SU-DHL-6 (cell line): ENCODE measurements at regions not wholly inside any gene's neighbourhood (a gene's known extent, or its start where the extent isn't known, plus 50 kb on each side); places are given as distances from the start of the nearest gene placed in this dataset.
"Not testable (repeated sequence)": the region's sequence is repeated elsewhere in the genome, so short reads cannot be mapped to it uniquely, and the experiment has no call there.

Source experiments
- H2AFZ ChIP-seq: fragments of 200-600 bp; sonication (generic); 2 replicates; pipeline ENCODE4 v1.6.1; 2014; ENCODE audit warnings: low read depth, mild to moderate bottlenecking, moderate library complexity, mixed read lengths, antibody characterized with exemption, low read length; ENCODE audit not compliant: severe bottlenecking
- H3F3A ChIP-seq: fragments of 200-600 bp; shearing (Covaris generic); 2 replicates; pipeline ENCODE4 v1.6.0; 2016; ENCODE audit warnings: antibody characterized with exemption, mild to moderate bottlenecking; ENCODE audit not compliant: insufficient read depth
- H3K27ac ChIP-seq: fragments of 200-600 bp; sonication (generic); 2 replicates; pipeline ENCODE4 v1.5.1; 2016; ENCODE audit warnings: low read depth, mild to moderate bottlenecking, low read length, moderate library complexity, mixed read lengths
- H3K27me3 ChIP-seq: fragments of 200-600 bp; sonication (generic), shearing (Covaris generic); 2 replicates; pipeline ENCODE4 v1.6.0; 2014; ENCODE audit warnings: mild to moderate bottlenecking, low read length
- H3K36me3 ChIP-seq: fragments of 200-600 bp; sonication (generic); 2 replicates; pipeline ENCODE4 v1.6.1; 2014; ENCODE audit warnings: mild to moderate bottlenecking, low read length, mixed read lengths
- H3K4me2 ChIP-seq: fragments of 300-600, 200-600 bp; shearing (Covaris generic), sonication (generic); 2 replicates; pipeline ENCODE4 v1.6.0; 2014; ENCODE audit warnings: low read length, low read depth, mild to moderate bottlenecking; ENCODE audit not compliant: poor library complexity, severe bottlenecking
- H3K4me3 ChIP-seq: fragments of 200-600 bp; sonication (generic); 2 replicates; pipeline ENCODE4 v1.5.1; 2014; ENCODE audit warnings: antibody characterized with exemption, low read length, mild to moderate bottlenecking, mixed read lengths; ENCODE audit not compliant: insufficient read depth, poor library complexity, severe bottlenecking
- H3K79me2 ChIP-seq: fragments of 200-600 bp; sonication (generic); 2 replicates; pipeline ENCODE4 v1.6.1; 2014; ENCODE audit warnings: mild to moderate bottlenecking, low read length, moderate library complexity; ENCODE audit not compliant: insufficient read depth
- H3K9ac ChIP-seq: fragments of 200-600 bp; sonication (generic); 2 replicates; pipeline ENCODE4 v1.7.0; 2014; ENCODE audit warnings: mild to moderate bottlenecking, low read length
- H3K9me2 ChIP-seq: fragments of 200-600 bp; sonication (generic); replicated peaks from 2 replicates; pipeline ENCODE4 v1.6.1; 2014; ENCODE audit warnings: low read length; ENCODE audit not compliant: insufficient read depth
- H3K9me3 ChIP-seq: fragments of 200-600 bp; sonication (generic); 2 replicates; pipeline ENCODE4 v1.6.1; 2014; ENCODE audit warnings: low read length, mixed read lengths; ENCODE audit not compliant: insufficient read depth
- H4K20me1 ChIP-seq: fragments of 200-600 bp; sonication (generic); 2 replicates; pipeline ENCODE4 v1.6.1; 2014; ENCODE audit warnings: low read depth, mild to moderate bottlenecking, antibody characterized with exemption, low read length, moderate library complexity, mixed read lengths
- EZH2phosphoT487 ChIP-seq: fragments of 200-600 bp; sonication (generic), shearing (Covaris generic); conservative IDR thresholded peaks from 2 replicates; pipeline ENCODE4 v1.6.1; 2018; ENCODE audit warnings: mild to moderate bottlenecking, antibody characterized with exemption, low read length, moderate library complexity, mixed read lengths
- TF ChIP-seq, protein P1 (sequence below): fragments of 200-600 bp; sonication (generic); IDR thresholded peaks from one replicate; pipeline ENCODE4 v1.5.1; 2017; ENCODE audit warnings: antibody characterized with exemption, mild to moderate bottlenecking, low read length, moderate library complexity; ENCODE audit not compliant: insufficient read depth, poor library complexity, severe bottlenecking

DNA sequence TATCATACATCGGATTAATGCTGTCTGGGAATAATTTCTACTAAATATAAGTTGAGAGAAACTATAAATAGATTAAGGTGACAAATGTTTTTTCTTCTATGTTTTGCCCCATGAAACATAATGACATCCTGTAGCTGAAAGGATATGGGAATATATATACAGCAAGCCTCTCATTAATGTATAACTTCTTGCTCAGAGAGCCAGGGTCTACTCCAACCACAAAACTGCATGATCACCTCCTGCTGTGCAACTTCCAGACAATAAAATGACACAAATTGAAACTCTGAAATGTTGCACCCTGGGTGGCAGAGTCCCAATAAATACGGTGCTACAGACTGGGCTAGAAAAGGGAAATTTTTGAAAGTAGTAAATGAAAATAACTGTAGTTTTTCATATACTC, 571.9 kb upstream of the CBLB start:
- Histone ChIP-seq H3K36me3 (no peaks in the 10 kb centered on the region), H3K9me2 (no peaks in the 10 kb centered on the region), H3K79me2 (no peaks in the 10 kb centered on the region), H2AFZ (no peak overlapping the region), H3K4me2 (no peak overlapping the region), H4K20me1 (no peaks in the 10 kb centered on the region), H3K27ac (no peak overlapping the region), H3F3A (no peaks in the 10 kb centered on the region), H3K4me3 (no peak overlapping the region), H3K27me3 (no peaks in the 10 kb centered on the region), H3K9me3 (no peaks in the 10 kb centered on the region), H3K9ac (no peak overlapping the region)
- TF ChIP-seq, protein P1, sequence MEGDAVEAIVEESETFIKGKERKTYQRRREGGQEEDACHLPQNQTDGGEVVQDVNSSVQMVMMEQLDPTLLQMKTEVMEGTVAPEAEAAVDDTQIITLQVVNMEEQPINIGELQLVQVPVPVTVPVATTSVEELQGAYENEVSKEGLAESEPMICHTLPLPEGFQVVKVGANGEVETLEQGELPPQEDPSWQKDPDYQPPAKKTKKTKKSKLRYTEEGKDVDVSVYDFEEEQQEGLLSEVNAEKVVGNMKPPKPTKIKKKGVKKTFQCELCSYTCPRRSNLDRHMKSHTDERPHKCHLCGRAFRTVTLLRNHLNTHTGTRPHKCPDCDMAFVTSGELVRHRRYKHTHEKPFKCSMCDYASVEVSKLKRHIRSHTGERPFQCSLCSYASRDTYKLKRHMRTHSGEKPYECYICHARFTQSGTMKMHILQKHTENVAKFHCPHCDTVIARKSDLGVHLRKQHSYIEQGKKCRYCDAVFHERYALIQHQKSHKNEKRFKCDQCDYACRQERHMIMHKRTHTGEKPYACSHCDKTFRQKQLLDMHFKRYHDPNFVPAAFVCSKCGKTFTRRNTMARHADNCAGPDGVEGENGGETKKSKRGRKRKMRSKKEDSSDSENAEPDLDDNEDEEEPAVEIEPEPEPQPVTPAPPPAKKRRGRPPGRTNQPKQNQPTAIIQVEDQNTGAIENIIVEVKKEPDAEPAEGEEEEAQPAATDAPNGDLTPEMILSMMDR = no peak
- TF ChIP-seq EZH2phosphoT487 = no peak

DNA sequence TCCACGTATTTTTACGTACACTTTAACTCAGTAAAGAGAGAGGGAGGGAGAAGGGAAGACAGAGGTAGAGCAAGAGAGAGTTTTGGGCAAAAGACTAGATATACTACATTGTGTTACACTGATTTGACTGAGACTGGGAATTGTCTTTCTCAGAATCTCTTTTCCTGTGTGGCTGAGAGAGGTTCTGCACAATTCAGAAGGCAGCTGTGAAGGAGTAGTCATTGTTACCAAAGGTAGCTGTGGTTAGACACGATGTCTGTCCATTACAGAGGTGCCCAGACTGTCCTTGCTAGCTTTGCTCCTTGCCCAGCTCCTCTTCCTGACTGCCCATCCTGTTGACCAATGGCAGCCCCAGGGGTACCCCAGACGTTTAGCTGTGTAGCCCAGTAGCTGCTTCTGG, 577.5 kb upstream of the CBLB start:
- Histone ChIP-seq H3K36me3 (no peaks in the 10 kb centered on the region), H3K9ac (no peak overlapping the region), H3K9me3 (no peaks in the 10 kb centered on the region), H2AFZ (no peak overlapping the region), H3F3A (no peaks in the 10 kb centered on the region), H3K79me2 (no peaks in the 10 kb centered on the region), H3K27me3 (no peaks in the 10 kb centered on the region), H4K20me1 (no peaks in the 10 kb centered on the region), H3K4me2 (no peak overlapping the region), H3K9me2 (no peaks in the 10 kb centered on the region; the same call in 1 of the 2 replicates), H3K4me3 (no peak overlapping the region), H3K27ac (no peak overlapping the region)
- TF ChIP-seq, protein P1 = no peak
- TF ChIP-seq EZH2phosphoT487 = no peak

DNA sequence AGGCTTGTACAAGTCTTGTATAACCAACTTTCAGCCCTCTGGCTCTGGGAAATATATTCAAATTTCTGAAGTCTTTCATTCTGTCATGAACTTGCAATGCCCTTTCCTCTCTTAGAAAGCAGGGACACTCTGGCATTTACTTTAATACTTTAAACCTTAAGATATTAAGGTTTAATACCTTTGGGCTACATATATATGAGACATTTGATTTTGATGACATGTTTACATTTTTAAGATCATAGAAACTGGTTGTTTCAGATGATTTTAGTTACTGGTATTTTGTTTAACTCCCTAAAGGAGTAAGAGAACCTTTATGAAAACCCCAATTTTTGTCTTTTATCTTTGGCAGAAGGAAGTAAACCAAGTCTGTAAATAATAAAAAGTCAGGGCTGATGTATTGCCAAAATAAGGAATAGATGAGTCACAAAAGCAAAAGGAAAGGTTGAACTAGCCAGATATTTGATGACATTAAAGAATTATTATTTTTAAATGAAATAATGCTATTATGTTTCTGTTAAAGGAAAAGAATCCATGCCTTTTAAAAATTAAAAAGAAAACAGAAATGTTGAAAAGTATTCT, 579.0 kb upstream of the CBLB start:
- H3K79me2 ChIP-seq = no peaks in the 10 kb centered on the region
- H2AFZ ChIP-seq = no peak overlapping the region
- no peak overlapping the region for H3K4me3 ChIP-seq
- H3K9me2 ChIP-seq = no peaks in the 10 kb centered on the region; the same call in 1 of the 2 replicates
- H4K20me1 ChIP-seq = no peaks in the 10 kb centered on the region
- no peaks in the 10 kb centered on the region for H3K9me3 ChIP-seq
- TF ChIP-seq, protein P1 = no peak
- TF ChIP-seq EZH2phosphoT487 = no peak
- no peak overlapping the region for H3K9ac ChIP-seq
- H3F3A ChIP-seq = no peaks in the 10 kb centered on the region
- no peak overlapping the region for H3K4me2 ChIP-seq
- H3K27me3 ChIP-seq = no peaks in the 10 kb centered on the region
- H3K27ac ChIP-seq = no peak overlapping the region
- no peaks in the 10 kb centered on the region for H3K36me3 ChIP-seq

DNA sequence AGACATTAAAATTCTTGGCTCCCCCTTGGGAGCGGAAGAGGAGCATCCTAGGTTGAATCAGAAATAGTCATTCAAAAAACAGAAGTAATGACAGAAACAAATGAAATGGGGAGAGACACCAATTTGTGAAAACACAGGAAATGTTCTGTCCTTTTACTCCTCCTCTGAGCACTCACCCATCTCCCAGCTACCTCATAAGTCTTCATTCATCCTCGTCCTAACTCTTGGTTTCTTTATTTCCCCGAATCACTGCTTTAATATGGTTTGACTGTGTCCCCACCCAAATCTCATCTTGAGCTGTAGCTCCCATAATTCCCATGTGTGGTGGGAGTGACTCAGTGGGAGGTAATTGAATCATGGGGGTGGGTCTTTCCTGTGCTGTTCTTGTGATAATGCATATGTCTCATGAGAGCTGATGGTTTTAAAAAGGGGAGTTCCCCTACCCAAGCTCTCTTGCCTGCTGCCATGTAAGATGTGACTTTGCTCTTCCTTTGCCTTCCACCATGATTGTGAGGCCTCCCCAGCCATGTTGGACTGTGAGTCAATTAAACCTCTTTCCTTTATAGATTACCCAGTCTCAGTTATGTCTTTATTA, 579.7 kb upstream of the CBLB start:
- not testable (repeated sequence) for H2AFZ ChIP-seq, H3F3A ChIP-seq, H3K9ac ChIP-seq, H4K20me1 ChIP-seq, H3K4me2 ChIP-seq, H3K27me3 ChIP-seq, H3K4me3 ChIP-seq, H3K79me2 ChIP-seq, H3K9me3 ChIP-seq, H3K9me2 ChIP-seq, H3K36me3 ChIP-seq, H3K27ac ChIP-seq
